ENCODE measurements at regions not wholly inside any gene's neighbourhood (a gene's known extent, or its start where the extent isn't known, plus 50 kb on each side); places are given as distances from the start of the nearest gene placed in this dataset.

DNA sequence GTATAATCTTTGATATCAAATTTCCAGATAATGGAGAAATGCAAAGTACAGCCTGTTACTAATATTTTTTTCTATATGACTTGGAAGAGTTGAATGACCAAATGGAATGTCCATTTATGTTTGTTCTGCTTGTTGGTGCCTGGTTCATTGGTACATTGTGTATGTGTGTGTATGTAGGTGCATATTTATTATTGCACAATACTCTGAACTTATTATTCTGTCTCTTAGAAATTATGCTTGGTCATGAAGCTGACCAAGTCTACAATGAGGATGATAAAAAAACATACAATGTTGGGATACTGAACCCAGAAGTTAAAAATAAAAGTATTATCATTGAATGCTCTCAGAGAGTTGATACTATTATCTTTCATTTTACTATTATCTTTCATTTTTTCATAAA, 706.3 kb downstream of the KCTD16 start:
- Histone ChIP-seq H3K4me1 (no peaks in the 10 kb centered on the region), H3K36me3 (no peaks in the 10 kb centered on the region), H3K27ac (no peak overlapping the region), H3K9me3 (no peaks in the 10 kb centered on the region), H3K27me3 (no peaks in the 10 kb centered on the region), H3K4me3 (no peak overlapping the region)
- intact Hi-C loops (cut with DNase I), result no loop called here
- TF ChIP-seq POLR2A (IDR thresholded peaks at IDR 0.05) (no peak), POLR2AphosphoS5 (IDR thresholded peaks at IDR 0.05; ENCODE audit: insufficient read depth in 1 of 2, low read depth in 1 of 2) (no peak)
- TF ChIP-seq, protein P1, sequence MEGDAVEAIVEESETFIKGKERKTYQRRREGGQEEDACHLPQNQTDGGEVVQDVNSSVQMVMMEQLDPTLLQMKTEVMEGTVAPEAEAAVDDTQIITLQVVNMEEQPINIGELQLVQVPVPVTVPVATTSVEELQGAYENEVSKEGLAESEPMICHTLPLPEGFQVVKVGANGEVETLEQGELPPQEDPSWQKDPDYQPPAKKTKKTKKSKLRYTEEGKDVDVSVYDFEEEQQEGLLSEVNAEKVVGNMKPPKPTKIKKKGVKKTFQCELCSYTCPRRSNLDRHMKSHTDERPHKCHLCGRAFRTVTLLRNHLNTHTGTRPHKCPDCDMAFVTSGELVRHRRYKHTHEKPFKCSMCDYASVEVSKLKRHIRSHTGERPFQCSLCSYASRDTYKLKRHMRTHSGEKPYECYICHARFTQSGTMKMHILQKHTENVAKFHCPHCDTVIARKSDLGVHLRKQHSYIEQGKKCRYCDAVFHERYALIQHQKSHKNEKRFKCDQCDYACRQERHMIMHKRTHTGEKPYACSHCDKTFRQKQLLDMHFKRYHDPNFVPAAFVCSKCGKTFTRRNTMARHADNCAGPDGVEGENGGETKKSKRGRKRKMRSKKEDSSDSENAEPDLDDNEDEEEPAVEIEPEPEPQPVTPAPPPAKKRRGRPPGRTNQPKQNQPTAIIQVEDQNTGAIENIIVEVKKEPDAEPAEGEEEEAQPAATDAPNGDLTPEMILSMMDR (IDR thresholded peaks at IDR 0.05), result no peak
- no peak for DNase-seq (ENCODE audit: extremely low spot score in 2 of 2)

DNA sequence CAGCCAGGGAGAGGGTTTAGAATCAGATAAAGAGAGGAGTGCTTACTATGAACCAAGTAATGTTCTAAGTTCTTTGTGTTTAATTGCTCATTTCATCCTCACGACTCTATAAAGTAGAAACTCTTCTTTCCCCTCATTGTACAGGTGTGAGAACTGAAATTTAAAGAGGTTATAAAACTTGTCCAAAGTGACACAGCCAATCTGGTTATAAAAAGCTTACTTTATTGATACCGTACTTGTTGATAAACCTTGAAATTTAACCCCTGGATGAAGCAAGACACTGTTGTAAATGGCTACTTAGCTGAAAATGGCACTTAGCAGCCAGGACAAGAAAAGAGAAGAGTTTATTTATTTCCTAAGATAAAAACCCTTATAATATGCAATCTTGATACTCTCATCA, 702.4 kb downstream of the KCTD16 start:
- TF ChIP-seq POLR2A (IDR thresholded peaks at IDR 0.05) (no peak), POLR2AphosphoS5 (IDR thresholded peaks at IDR 0.05; ENCODE audit: insufficient read depth in 1 of 2, low read depth in 1 of 2) (no peak)
- TF ChIP-seq, protein P1 (IDR thresholded peaks at IDR 0.05), result no peak
- H3K27me3 ChIP-seq, result no peaks in the 10 kb centered on the region
- no peak overlapping the region for H3K27ac ChIP-seq
- DNase-seq (ENCODE audit: extremely low spot score in 2 of 2), result no peak
- H3K9me3 ChIP-seq, result no peaks in the 10 kb centered on the region
- intact Hi-C loops (cut with DNase I), result no loop called here
- no peak overlapping the region for H3K4me3 ChIP-seq
- H3K36me3 ChIP-seq, result no peaks in the 10 kb centered on the region
- H3K4me1 ChIP-seq, result no peaks in the 10 kb centered on the region

DNA sequence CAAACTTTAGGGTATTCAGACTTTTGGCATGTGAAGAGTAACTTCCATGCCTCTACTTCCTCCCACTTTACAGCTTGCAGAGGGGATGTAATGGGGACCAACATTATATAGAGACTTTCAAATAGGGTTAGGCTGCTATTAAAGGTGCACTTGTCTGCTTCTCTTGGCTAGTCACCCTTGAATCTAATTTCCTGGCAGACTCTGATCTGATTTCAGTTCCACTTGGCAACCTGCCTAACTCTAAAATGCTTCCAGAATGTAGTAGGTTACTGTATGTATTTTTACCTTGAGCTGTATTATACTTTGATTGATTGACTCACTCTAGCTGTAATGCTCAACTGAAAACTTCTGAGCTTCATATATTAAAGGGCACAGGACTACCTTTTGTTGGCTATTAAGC, 693.4 kb downstream of the KCTD16 start:
- intact Hi-C loops (cut with DNase I), result no loop called here
- Histone ChIP-seq H3K9me3 (no peaks in the 10 kb centered on the region), H3K27me3 (no peaks in the 10 kb centered on the region), H3K4me1 (no peaks in the 10 kb centered on the region), H3K4me3 (no peak overlapping the region), H3K36me3 (no peaks in the 10 kb centered on the region), H3K27ac (no peak overlapping the region)
- no peak for DNase-seq (ENCODE audit: extremely low spot score in 2 of 2)
- no peak for TF ChIP-seq POLR2AphosphoS5 (IDR thresholded peaks at IDR 0.05; ENCODE audit: insufficient read depth in 1 of 2, low read depth in 1 of 2)
- TF ChIP-seq, protein P1 (IDR thresholded peaks at IDR 0.05), result no peak
- no peak for TF ChIP-seq POLR2A (IDR thresholded peaks at IDR 0.05)

DNA sequence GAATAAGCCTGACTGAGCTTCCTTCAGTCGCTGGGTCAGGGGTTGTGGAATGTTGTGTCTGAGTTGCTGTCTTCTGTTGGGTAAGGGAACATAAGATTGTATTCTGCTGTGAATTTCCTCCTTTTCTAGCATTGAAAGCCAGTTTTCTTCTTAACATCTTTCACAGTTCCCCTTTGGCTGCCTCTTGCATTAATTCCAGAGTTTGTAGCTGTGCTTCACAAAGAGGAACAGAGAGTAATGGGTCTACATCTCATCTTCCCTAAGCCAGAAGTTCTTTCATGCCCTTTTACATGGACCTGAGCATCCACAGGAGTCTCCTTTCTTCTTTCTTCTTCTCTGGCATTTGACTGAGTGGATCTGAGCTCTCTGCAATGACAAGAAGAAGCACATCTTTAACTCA, 686.8 kb downstream of the KCTD16 start:
- H3K27me3 ChIP-seq, result no peaks in the 10 kb centered on the region
- no peaks in the 10 kb centered on the region for H3K9me3 ChIP-seq
- no peaks in the 10 kb centered on the region for H3K36me3 ChIP-seq
- intact Hi-C loops (cut with DNase I), result no loop called here
- DNase-seq (ENCODE audit: extremely low spot score in 2 of 2), result no peak
- H3K4me1 ChIP-seq, result no peaks in the 10 kb centered on the region
- no peak overlapping the region for H3K27ac ChIP-seq
- TF ChIP-seq POLR2A (IDR thresholded peaks at IDR 0.05) (no peak), POLR2AphosphoS5 (IDR thresholded peaks at IDR 0.05; ENCODE audit: insufficient read depth in 1 of 2, low read depth in 1 of 2) (no peak)
- TF ChIP-seq, protein P1 (IDR thresholded peaks at IDR 0.05), result no peak
- H3K4me3 ChIP-seq, result no peak overlapping the region

DNA sequence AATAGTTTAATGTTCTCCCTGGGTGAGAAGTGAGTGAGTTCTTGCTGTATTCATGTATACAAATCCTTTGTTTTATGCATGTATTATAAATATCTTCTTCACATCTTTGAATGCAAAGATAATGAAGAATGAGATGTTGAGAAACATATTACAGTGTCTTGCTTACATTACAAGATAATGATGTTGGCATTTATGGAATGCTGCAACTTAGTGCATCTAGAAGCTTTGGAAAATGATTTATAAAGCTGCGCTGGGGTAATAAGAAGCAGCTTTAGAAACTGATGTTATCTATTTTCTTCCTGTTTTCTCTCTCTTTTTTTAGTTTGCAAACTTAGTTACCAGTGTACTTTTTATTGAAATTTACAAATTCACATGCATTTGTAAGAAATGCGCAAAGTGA, 673.4 kb downstream of the KCTD16 start:
- TF ChIP-seq POLR2A (IDR thresholded peaks at IDR 0.05), result no peak
- no peak for TF ChIP-seq POLR2AphosphoS5 (IDR thresholded peaks at IDR 0.05; ENCODE audit: insufficient read depth in 1 of 2, low read depth in 1 of 2)
- TF ChIP-seq, protein P1 (IDR thresholded peaks at IDR 0.05), result no peak
- Histone ChIP-seq H3K4me3 (no peak overlapping the region), H3K27me3 (no peaks in the 10 kb centered on the region), H3K9me3 (no peaks in the 10 kb centered on the region), H3K27ac (no peak overlapping the region), H3K36me3 (no peaks in the 10 kb centered on the region), H3K4me1 (no peaks in the 10 kb centered on the region)
- intact Hi-C loops (cut with DNase I), result no loop called here
- no peak for DNase-seq (ENCODE audit: extremely low spot score in 2 of 2)

All from vagina (tissue), 2 donors.